HUDEP-2 (cell line): ENCODE measurements at regions not wholly inside any gene's neighbourhood (a gene's known extent, or its start where the extent isn't known, plus 50 kb on each side); places are given as distances from the start of the nearest gene placed in this dataset.

Experiments
- DNase-seq, 76 experiments: peaks; one replicate each; lab custom pipeline; 2025; ENCODE audit not compliant: unreplicated experiment in 76 of 76; lab: John Stamatoyannopoulos, UW

GRCh38 chr2:172350839-172351479 lies 76.4 kb upstream of the ITGA6 start:
- DNase-seq, result no peak

GRCh38 chr2:172351586-172351985 lies 75.8 kb upstream of the ITGA6 start:
- DNase-seq, result no peak

GRCh38 chr2:172354347-172354746 lies 73.0 kb upstream of the ITGA6 start:
- DNase-seq, result no peak

- DNase-seq, result no peak
These were observed 69.9 kb upstream of the ITGA6 start for GRCh38 chr2:172357442-172357841.

DNA sequence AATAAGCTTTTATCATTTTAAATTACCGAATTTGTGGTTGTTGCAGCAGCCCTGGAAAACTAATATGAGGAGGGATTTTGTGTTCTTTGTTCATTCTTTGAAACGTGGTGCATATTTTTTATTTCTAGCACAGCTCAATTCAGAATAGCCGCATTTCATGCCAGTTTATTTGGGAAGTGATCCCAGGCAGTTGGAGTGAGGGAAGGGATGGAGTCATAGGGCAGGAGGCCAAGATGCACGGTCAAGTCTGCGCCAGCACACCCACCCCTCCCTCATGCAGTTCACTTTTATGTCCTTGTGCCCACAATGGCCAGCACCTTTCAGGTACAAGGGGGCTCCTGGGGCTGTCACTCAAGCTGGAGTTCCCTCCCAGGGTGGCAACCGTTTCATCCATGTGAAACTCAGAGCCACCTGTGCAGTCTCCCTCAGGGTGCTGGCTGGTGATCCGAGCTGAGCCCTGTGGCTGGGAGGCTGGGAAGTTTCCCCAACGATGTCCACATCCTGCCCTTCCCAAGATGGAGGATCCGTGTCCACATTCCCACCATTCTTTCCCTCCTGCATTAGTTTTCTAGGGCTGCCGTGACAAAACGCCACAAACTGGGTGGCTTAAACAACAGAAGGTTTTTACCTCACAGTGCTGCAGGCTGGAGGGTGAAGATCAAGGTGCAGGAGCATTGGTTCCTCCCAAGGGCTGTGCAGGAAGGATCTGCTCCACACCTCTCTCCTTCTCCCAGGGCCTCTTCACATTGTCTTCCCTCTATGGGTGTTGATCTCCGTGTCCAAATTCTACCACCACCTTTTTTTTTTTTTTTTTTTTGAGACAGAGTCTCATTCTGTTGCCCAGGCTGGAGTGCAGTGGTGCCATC lies 68.5 kb upstream of the ITGA6 start:
- DNase-seq, result no peak

DNA sequence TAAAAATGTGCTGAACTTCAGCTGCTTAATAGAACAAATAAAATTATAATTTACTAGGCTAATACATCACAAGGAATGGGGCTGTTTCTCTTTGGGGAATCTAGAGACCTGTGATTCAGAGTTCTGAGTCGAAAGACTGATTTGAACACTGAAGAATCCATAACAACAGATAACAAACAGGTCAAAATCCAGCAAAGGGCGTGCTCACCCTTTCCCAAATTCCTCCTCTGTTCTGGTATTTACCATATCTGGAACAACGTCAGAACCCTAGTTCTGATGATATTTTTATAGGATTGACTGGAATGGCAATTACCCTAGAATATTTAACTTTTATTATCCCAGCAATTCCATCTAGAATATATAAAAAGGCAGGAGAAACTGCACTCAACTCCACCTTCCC lies 66.0 kb upstream of the ITGA6 start:
- no peak for DNase-seq

DNA sequence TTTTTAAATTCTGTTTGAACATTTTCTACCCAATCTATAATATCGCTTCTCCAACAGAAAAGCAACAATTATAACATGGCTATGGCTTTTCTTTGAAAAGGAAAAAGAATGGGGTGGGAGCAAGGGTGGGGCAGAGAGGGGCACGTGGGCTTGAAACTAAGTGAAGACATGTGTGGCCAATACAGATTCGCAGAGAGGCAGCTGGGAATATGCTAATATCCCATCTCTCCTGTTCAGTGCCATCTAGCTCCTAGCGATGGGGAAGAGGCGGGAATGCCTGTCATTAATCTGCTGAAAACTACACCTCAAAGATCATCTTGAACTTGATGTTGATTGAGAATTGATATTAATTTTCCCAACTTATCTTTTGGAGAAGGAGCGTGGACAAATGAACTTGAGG lies 65.5 kb upstream of the ITGA6 start:
- no peak for DNase-seq

DNA sequence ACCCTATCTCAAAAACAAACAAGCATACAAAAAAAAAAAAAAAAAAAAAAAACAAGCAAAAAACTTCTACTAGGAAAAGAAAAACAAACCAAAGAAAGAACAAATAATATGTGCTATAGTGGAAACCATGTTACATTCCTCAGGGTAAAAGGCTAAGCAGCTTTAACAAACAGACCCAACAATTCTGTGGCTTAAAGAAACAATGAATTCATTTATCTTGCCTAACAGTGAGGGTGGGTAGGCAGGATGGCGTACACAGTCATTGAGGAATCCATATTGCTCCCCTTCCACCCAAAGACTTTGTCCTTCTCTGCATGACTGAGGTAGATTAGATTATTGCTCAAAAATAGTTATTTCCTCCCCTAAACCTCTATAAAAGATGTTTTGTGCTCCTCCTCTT lies 63.1 kb upstream of the ITGA6 start:
- DNase-seq, result no peak

- no peak for DNase-seq
These were observed 60.7 kb upstream of the ITGA6 start for GRCh38 chr2:172366596-172367150.

- DNase-seq, result no peak
These were observed 56.4 kb upstream of the ITGA6 start for GRCh38 chr2:172370821-172371455.

DNA sequence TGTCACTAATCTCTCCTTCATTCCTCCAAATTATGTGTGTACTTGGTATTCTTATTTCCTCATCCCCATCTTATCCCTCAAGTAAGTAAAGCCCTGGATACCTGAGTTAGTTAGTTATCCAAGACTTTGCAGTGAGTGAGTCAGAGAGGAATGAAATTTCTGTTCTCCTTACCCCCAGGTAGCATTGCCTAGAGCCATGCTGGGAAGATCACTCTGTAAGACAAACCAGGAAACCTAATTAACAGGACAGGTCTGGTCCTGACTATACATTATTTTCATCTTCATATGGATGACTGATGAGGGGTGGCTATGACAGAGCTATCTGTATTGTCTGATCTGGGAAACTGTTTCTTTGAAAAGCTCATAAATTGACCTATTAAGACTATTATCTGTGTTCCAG lies 55.0 kb upstream of the ITGA6 start:
- DNase-seq, result no peak

GRCh38 chr2:172373076-172373475 lies 54.3 kb upstream of the ITGA6 start:
- no peak for DNase-seq

DNA sequence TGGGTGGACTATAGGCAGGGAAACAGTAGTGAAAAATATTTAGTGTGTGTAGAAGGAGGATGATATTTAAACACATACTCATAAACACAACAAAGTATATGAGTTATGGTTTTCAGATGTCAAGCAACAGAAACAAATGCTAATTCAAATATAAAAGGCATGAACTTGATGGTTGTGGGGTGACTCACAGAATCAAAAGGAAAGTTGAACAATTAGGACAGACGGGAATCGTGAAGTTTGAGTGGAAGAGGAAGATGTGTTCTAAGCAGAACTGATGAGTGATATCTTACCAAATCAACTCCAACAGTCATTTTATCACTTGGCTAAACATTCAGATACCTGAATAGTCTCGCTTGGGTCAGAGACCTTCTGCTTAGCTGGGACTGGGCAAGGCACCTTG lies 53.6 kb upstream of the ITGA6 start:
- no peak for DNase-seq

- no peak for DNase-seq
These were observed 52.8 kb upstream of the ITGA6 start for GRCh38 chr2:172374318-172375240.

DNA sequence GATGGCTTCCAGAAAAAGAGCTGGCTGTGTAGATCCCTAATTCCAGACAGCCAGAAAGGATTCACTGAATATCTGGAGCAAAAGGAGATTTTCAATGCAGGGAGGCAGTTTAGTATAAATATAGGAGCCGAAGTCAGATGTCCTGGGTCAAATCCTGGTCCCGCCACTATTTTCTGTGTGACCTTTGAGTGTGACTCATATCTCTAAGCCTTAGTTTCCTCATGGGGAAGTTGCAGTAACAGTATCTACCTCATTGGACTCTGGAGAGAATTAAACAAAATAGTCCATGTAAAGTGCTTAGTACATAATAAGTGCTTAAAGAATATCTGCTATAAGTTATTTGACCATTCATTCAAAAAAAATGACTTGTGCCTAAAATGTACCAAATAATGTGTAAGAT lies 52.1 kb upstream of the ITGA6 start:
- DNase-seq, result no peak

DNA sequence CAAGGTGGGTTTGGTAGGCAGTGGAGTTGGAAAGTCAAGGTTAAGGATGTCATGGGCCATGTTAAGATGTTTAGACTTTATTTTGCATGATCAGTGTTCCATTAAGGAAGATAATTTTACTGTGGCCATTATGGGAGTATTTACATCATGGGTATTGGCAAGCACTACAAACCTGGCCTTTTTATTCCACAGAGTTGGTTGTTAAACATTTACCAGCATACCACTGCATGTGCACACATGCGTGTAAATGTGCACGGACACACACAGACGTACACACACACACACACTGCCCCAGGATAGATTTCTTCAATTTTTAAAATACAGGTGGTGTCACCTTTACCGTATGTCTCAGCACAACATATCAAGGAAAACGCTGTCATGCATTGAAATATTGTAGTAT lies 51.4 kb upstream of the ITGA6 start:
- no peak for DNase-seq

DNA sequence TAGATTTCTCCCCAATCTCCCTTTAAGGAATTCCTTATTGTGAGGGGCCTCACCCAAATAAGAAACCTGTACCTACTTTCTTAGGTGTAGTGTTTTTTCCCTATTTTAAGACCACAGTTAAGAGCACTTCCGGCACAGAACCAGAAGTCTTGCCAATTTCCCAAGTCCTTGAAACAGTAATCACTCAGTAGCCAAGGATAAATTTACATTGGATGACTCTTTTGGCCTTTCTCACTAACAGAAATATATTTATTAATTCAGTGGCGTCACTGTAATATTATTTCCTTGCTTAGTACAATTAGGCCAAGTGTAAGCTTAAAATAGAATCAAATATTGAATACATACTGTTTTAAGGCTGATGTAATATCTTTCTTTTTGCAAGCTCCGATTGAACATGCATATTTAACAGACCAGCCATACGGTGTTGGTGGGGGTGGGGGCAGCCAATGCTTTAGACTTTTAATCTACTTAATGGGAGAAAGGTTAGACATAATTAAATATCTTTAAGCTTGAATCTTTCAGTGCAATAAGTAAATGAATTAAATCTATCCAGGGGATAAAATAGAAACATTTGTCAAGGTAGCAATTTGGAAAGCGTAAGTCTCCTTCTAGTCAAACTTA lies 50.8 kb upstream of the ITGA6 start:
- no peak for DNase-seq

- no peak for DNase-seq
These were observed 50.0 kb upstream of the ITGA6 start for GRCh38 chr2:172377408-172377807.
